Erythroblast (primary cell): ENCODE measurements at regions not wholly inside any gene's neighbourhood (a gene's known extent, or its start where the extent isn't known, plus 50 kb on each side); places are given as distances from the start of the nearest gene placed in this dataset.

Experiments
- GATA1 ChIP-seq: IDR thresholded peaks from 2 replicates; pipeline ENCODE4 v1.6.1; 2011; ENCODE audit warnings: low read depth, mild to moderate bottlenecking, control low read depth, low read length, moderate library complexity
- POLR2A ChIP-seq: IDR thresholded peaks from 2 replicates; pipeline ENCODE4 v1.6.1; 2011; ENCODE audit warnings: mild to moderate bottlenecking, low read length

DNA sequence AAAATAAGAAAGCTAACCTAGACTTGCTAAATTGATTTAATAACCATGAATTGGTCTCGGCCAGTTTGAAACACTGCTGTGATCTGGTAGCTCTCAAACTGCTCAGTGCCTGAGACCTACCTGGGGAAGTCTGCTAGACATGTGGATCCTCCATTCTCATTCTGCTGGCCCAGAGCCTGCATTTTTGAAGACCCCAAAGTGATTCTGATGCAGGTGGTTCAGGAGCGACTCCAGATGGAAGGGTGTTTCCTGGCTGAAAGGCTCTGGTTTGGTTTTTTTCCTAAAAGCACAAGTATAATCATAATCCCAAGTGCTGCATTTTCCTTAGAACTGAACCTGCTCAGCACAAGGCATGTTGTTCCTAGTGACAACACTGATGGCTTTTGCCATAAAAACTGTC is 159.5 kb downstream of the ZNF664 start:
- TF ChIP-seq POLR2A (no peak), GATA1 (no peak)
